Coronary artery (tissue), 2 donors: ENCODE measurements at regions not wholly inside any gene's neighbourhood (a gene's known extent, or its start where the extent isn't known, plus 50 kb on each side); places are given as distances from the start of the nearest gene placed in this dataset.
"Not testable (repeated sequence)": the region's sequence is repeated elsewhere in the genome, so short reads cannot be mapped to it uniquely, and the experiment has no call there.

Experiments used
- DNase-seq: peaks from one replicate; pipeline ENCODE4 v3.0.0-alpha.2; 2017; ENCODE audit warnings: low spot score
- H3K27ac ChIP-seq, 2 donors: fragments of 200-600 bp; sonication (generic); one replicate each; pipeline ENCODE4 v1.5.1; 2016 to 2019
- H3K4me3 ChIP-seq: fragments of 200-600 bp; sonication (generic); 2 replicates; pipeline ENCODE4 v1.5.1; 2016; ENCODE audit warnings: mild to moderate bottlenecking, moderate library complexity
- CTCF ChIP-seq: fragments of 200-600 bp; sonication (generic); IDR thresholded peaks from one replicate; pipeline ENCODE4 v1.5.1; 2019; ENCODE audit warnings: antibody characterized with exemption

DNA sequence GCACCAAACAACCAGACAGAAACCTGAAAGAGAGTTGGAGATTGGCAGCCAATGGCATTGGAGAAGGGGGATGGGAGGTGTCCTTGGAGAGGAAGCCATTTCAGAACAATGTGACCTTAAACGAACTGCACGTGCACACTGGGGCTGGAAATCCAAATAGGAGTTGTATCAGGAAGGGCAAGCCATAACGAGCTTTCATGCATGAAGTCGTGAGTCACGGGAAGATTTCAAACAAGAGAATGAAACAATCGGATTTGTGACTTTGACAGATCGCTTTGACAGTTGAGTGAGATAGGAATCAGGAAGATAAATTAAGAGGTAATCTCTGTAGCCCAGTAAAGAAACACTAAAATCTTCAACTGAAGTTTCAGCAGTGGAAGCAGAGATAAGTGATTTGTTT lies 445.8 kb upstream of the ZP4 start:
- Histone ChIP-seq H3K4me3 (no peak overlapping the region), H3K27ac (no peak overlapping the region)
- TF ChIP-seq CTCF: no peak
- no peak for DNase-seq

DNA sequence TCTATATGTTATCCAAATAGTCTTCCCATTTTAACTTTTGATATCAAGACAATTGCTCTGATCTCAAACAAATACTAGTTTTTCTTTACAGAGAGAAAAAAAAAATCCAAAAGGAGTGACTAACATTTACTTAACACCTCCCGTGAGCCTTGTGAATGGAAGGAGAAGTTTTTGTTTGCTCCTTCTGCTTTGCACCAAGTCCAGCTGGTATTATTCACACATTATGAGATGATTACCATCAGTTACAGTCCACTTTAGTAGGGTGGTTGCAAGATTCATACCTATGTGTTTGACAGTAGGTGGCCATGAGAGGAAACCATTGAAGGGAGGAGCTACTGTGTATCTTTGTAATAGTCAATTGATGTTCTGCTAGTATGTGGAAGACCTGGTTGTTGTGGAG lies 443.4 kb upstream of the ZP4 start:
- Histone ChIP-seq H3K4me3 (no peak overlapping the region), H3K27ac (no peak overlapping the region)
- no peak for DNase-seq
- TF ChIP-seq CTCF: no peak

DNA sequence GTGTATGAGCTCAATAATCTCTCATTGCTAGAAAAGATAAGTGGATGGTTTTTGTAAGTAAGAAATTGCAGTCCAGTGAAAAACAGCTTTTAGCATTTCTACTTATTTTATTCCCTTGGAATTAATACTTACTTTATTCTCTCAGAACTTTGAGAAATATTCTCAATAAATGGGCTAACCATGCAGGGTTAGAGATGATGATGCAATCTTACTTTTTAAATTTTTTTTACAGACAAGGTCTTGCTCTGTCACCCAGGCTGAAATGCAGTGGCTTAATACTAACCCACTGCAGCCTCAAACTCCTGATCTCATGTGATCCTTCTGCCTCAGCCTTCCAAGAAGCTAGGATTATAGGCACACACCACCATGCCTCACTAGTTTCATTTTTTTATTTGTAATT lies 440.8 kb upstream of the ZP4 start:
- DNase-seq: no peak
- H3K4me3 ChIP-seq: no peak overlapping the region
- TF ChIP-seq CTCF: no peak
- H3K27ac ChIP-seq: no peak overlapping the region

GRCh38 chr1:238329671-238330070 lies 438.9 kb upstream of the ZP4 start:
- Histone ChIP-seq H3K27ac (no peak overlapping the region), H3K4me3 (no peak overlapping the region)
- no peak for TF ChIP-seq CTCF
- DNase-seq: no peak

DNA sequence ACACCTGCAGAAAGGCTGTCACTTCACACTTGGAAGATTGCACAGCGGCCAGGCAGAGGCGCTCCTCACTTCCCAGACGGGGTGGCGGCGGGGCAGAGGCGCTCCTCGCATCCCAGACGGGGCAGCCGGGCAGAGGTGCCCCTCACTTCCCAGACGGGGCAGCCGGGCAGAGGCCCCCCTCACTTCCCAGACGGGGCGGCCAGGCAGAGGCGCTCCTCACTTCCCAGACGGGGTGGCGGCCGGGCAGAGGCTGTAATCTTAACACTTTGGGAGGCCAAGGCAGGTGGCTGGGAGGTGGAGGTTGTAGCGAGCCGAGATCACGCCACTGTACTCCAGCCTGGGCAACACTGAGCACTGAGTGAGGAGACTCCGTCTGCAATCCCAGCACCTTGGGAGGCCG lies 436.3 kb upstream of the ZP4 start:
- H3K4me3 ChIP-seq, DNase-seq, H3K27ac ChIP-seq: not testable (repeated sequence)

GRCh38 chr1:238326479-238326878 lies 435.8 kb upstream of the ZP4 start:
- not testable (repeated sequence) for H3K4me3 ChIP-seq, DNase-seq, H3K27ac ChIP-seq

GRCh38 chr1:238324211-238324864 lies 433.6 kb upstream of the ZP4 start:
- no peak for TF ChIP-seq CTCF
- Histone ChIP-seq H3K27ac (no peak overlapping the region), H3K4me3 (no peak overlapping the region)
- no peak for DNase-seq

GRCh38 chr1:238323490-238323889 lies 432.8 kb upstream of the ZP4 start:
- no peak for TF ChIP-seq CTCF
- Histone ChIP-seq H3K27ac (no peak overlapping the region), H3K4me3 (no peak overlapping the region)
- no peak for DNase-seq
